ENCODE measurements at regions not wholly inside any gene's neighbourhood (a gene's known extent, or its start where the extent isn't known, plus 50 kb on each side); places are given as distances from the start of the nearest gene placed in this dataset.

- H3K4me3 ChIP-seq = no peak overlapping the region
- DNase-seq (ENCODE audit: low read depth in 1 of 2, low spot score in 1 of 2) (peak in 1 of 2 experiments; percentile 19), ATAC-seq (peak; percentile 36 to 62; a peak in 3 of 6 replicates), FAIRE-seq (no peak)
- H3K9me3 ChIP-seq = no peaks in the 10 kb centered on the region
- H3K27ac ChIP-seq = peak overlapping the region; percentile 77 to 83
- peak overlapping the region; percentile 67 for H3K4me2 ChIP-seq
- 83% methylated on average over 2 of the region's 2 CpGs for WGBS (ENCODE audit: missing lambda C conversion rate)
- CTCF ChIA-PET = no interaction called here
- POLR2A ChIA-PET = no interaction called here
- H3K4me1 ChIP-seq = peaks cover 20% of the 10 kb centered on the region
- TF ChIP-seq POLR2AphosphoS2 (conservative IDR thresholded peaks at IDR 0.05; ENCODE audit: low read length) = no peak
- TF ChIP-seq CEBPB (IDR thresholded peaks at IDR 0.05) = no peak
- TF ChIP-seq BCL3 (IDR thresholded peaks at IDR 0.05) = no peak
- no peak for TF ChIP-seq TFCP2L1 (CRISPR knock-in tag; IDR thresholded peaks at IDR 0.05)
- TF ChIP-seq JUN (IDR thresholded peaks at IDR 0.05) = no peak
- TF ChIP-seq FOSB (CRISPR knock-in tag; IDR thresholded peaks at IDR 0.05) = no peak; the same call in 1 of the 2 replicates
- TF ChIP-seq PHF8 (IDR thresholded peaks at IDR 0.05; ENCODE audit: borderline replicate concordance, low read depth) = no peak
- no peak for TF ChIP-seq HES2 (IDR thresholded peaks at IDR 0.05)
- TF ChIP-seq RNF2 (IDR thresholded peaks at IDR 0.05; ENCODE audit: borderline replicate concordance, low read depth) = no peak
- TF ChIP-seq RFX5 (IDR thresholded peaks at IDR 0.05) = no peak
- TF ChIP-seq EHMT2 (IDR thresholded peaks at IDR 0.05; ENCODE audit: low read depth) = no peak
Observed at GRCh38 chr6:80639181-80639629, 532.7 kb downstream of the BCKDHB start.

- TF ChIP-seq ZFP36 (IDR thresholded peaks at IDR 0.05; ENCODE audit: borderline replicate concordance, partially characterized antibody) (no peak), MYC (IDR thresholded peaks at IDR 0.05; ENCODE audit: borderline replicate concordance, low read length) (no peak), RCOR1 (IDR thresholded peaks at IDR 0.05; ENCODE audit: low read depth, low read length) (no peak), MAFK (IDR thresholded peaks at IDR 0.05; ENCODE audit: partially characterized antibody) (no peak), FOSL2 (IDR thresholded peaks at IDR 0.05) (peak; percentile 20; the same call in 1 of the 2 replicates), FOSL2 (CRISPR knock-in tag; IDR thresholded peaks at IDR 0.05) (peak; percentile 91), CHD4 (IDR thresholded peaks at IDR 0.05; ENCODE audit: borderline replicate concordance) (no peak), EHF (CRISPR knock-in tag; IDR thresholded peaks at IDR 0.05) (no peak), TFCP2L1 (CRISPR knock-in tag; IDR thresholded peaks at IDR 0.05) (no peak), JUNB (IDR thresholded peaks at IDR 0.05) (peak; percentile 43; the same call in 1 of the 2 replicates), NR3C1 (IDR thresholded peaks at IDR 0.05) (no peak), POLR2AphosphoS2 (conservative IDR thresholded peaks at IDR 0.05; ENCODE audit: low read length) (no peak), HOXB13 (CRISPR knock-in tag; IDR thresholded peaks at IDR 0.05; ENCODE audit: low read depth) (no peak), JUN (IDR thresholded peaks at IDR 0.05) (0 out of 5 replicates have a peak, but pooled peaks of 1 of the 2 experiments have one; percentile 20), POLR2A (IDR thresholded peaks at IDR 0.05; ENCODE audit: low read length) (0 out of 2 replicates have a peak, but pooled peaks have one; percentile 15), ELK1 (IDR thresholded peaks at IDR 0.05; ENCODE audit: low read depth, low read length) (no peak), USF2 (IDR thresholded peaks at IDR 0.05) (no peak), CHD2 (IDR thresholded peaks at IDR 0.05; ENCODE audit: low read length, partially characterized antibody) (no peak), HES2 (IDR thresholded peaks at IDR 0.05) (no peak), ZSCAN20 (CRISPR knock-in tag; IDR thresholded peaks at IDR 0.05) (no peak), CBX2 (IDR thresholded peaks at IDR 0.05; ENCODE audit: borderline replicate concordance, low read depth) (no peak)
- 8% methylated on average over 9 of the region's 9 CpGs for WGBS (ENCODE audit: missing lambda C conversion rate)
- FAIRE-seq (no peak), ATAC-seq (peak; percentile 99), DNase-seq (ENCODE audit: low read depth in 1 of 2, low spot score in 1 of 2) (peak; percentile 21 to 93)
- ChIA-PET POLR2A (no interaction called here), CTCF (no interaction called here)
- Histone ChIP-seq H3K4me1 (peaks cover 20% of the 10 kb centered on the region), H3K9me3 (no peaks in the 10 kb centered on the region), H3K4me3 (no peak overlapping the region), H3K27ac (peak overlapping the region; percentile 77 to 83), H3K4me2 (peak overlapping the region; percentile 67)
Observed at GRCh38 chr6:80638213-80639055, 532.0 kb downstream of the BCKDHB start.
